GM19023 (cell line): ENCODE measurements at regions not wholly inside any gene's neighbourhood (a gene's known extent, or its start where the extent isn't known, plus 50 kb on each side); places are given as distances from the start of the nearest gene placed in this dataset.

ENCODE experiments used
- ATAC-seq: cut with Tn5 transposase; IDR thresholded peaks from one replicate; pipeline ENCODE4 v1.9.1; 2021; ENCODE audit warnings: mild to moderate bottlenecking, moderate library complexity; ENCODE audit not compliant: unreplicated experiment

DNA sequence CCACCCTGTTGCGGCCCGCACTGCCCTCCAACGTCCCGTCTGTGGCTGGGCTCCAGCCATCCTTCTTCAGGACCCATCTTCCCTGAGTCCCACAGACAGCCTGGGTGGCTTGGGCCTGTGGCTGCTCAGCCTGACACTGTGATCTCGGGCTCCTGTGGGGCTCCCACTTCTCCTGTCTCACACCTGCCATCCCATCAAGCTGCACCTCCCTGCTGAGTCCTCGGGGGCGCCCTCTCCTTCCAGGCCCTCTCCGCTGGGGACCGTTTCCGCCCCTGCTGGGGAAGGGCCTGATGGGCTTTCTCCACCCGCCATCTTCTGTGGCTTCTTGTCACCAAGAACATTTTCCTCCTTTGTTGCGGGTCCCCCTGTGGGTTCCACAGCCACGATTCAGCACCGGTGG lies 173.8 kb upstream of the PPP2R2D start:
- no peak for ATAC-seq

DNA sequence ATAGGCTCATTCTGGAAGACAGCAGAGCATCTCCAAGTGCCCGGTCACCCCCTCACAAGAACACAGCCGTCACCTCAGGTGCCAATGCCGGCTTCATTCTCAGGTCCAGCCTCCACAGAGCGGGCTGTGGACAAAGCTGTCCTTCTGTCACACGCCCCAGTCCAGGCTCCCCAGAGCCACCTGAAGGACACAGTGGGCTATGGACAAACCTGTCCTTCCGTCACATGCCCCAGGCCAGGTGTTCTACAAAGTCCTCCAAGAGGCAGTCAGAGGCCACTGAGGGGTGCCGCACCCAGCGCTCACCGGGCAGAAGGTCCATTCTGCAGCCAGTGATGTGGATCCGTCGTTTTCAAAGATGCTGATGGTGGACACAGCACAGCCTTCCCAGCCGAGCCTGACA lies 173.2 kb upstream of the PPP2R2D start:
- ATAC-seq: no peak

GRCh38 chr10:131728286-131729228 lies 172.3 kb upstream of the PPP2R2D start:
- no peak for ATAC-seq

DNA sequence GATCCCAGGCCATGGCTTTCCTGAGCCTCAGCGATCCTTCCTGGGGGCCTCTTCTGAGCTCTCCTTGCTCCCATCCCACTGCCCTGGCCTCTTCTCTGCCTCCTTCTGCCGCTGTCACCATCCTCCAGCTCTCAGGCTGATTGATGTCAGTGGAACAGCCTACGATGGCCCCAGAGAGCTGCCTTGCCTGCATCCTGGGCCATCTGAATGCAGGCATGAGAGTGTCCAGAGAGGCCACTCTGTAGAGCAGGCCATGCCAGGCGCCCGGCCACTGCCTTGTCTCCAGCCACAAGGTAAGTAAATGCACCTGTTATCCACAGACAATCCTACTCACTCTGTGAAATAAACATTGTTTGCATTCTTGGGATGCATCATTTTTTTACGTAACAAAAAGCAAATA lies 171.4 kb upstream of the PPP2R2D start:
- ATAC-seq: no peak

GRCh38 chr10:131729938-131730660 lies 170.7 kb upstream of the PPP2R2D start:
- no peak for ATAC-seq

GRCh38 chr10:131730771-131731497 lies 169.9 kb upstream of the PPP2R2D start:
- ATAC-seq: no peak

DNA sequence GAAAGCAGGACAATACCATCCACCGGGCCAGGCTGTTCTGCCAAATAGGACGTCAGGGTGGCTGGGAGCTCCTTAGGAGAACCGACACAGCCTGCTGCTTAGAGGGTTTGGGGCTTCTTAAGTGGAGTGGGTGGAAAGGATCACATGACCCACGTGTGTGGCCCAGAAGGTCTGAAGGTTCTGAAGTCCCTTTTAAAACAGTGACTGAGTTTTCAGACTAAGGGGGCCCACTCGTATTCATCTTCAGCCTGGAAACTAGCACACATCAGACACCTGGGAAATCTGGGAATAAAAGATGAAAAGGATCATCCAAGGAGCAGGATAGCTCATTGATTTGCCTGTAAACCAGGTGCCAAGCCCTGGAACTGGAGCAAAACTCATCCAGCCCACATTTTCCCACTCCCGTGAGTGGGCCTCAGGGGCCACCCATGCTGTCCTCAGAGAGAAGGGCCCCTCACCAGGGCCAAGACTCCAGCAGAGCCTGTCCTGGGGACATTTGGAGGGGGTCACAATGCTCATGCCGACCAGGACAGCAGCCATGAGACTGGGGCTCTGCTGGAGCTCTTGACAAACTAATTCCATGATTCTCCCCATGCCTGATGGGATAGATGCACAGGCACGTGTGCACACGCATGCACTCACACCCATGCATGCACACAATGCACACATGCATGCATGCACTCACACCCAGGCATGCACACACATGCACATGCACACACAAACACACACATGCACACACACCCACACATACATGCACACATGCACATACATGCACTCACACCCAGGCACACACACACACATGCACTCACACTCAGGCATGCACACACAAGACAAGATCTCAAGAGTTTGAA lies 168.8 kb upstream of the PPP2R2D start:
- no peak for ATAC-seq

DNA sequence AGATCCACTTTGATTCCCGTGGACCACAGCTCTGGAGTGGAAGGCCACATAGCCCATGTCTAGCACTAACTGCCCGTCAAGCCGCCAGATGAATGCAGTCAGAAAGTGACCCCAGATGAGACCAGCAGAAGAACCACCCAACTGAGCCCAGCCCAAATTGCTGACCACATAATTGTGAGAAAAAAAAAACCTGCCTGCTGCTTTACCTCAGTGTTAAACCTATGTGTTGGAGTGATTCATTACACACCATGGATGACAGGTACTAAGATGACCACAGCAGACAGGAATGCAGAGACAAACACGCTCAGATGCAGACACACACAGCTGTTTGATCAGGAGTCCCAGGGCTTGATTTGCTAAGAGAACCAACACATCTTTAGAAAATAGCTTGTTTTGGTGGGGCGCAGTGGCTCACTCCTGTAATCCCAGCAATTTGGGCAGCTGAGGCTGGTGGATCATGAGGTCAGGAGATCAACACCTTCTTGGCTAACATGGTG lies 168.1 kb upstream of the PPP2R2D start:
- ATAC-seq: no peak

DNA sequence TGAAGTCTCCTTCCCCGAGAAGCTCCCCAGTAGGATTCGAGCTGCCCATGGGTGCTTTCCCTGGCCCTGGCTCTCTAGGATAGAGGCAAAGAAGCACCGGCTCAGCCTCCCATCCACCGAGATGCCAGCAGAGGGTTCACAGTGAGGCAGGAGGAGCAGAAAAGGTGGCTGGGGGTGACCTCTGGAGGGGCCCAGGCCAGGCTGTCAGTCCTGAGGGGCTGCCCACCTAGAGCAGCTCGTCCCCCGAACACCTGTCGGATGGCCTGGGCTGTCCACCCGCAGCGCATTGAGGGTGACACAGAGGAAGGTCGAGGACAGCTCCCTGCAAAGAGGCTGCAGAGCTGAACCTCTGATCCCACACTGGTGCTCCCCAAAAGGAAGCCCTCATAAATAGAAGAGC lies 167.2 kb upstream of the PPP2R2D start:
- ATAC-seq: no peak

DNA sequence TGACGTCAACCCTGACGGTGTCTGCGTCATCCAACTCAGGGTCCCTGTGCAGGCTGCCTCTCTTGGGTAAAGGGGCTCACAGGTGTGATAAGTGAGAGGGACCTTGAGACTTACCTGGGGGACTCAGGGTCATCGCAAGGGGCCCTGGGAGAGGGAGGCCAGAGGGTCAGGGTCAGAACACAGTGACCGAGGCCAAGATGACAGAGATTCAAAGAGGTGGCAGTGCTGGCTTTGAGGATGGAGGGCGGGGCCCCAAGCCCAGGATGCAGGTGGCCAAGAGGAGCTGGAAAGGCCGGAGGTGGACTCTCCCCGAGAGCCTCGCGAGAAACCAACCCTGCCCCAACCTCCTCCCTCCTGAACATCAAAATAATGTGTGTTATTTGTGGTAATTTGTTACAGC lies 165.2 kb upstream of the PPP2R2D start:
- no peak for ATAC-seq

- no peak for ATAC-seq
These were observed 164.4 kb upstream of the PPP2R2D start for GRCh38 chr10:131736321-131736980.

- no peak for ATAC-seq
These were observed 163.0 kb upstream of the PPP2R2D start for GRCh38 chr10:131737543-131738395.

- ATAC-seq: no peak
These were observed 162.4 kb upstream of the PPP2R2D start for GRCh38 chr10:131738396-131738735.

- no peak for ATAC-seq
These were observed 161.6 kb upstream of the PPP2R2D start for GRCh38 chr10:131739206-131739605.

GRCh38 chr10:131742500-131742951 lies 158.3 kb upstream of the PPP2R2D start:
- ATAC-seq: no peak

GRCh38 chr10:131743190-131744151 lies 157.3 kb upstream of the PPP2R2D start:
- peak; percentile 67 for ATAC-seq

- no peak for ATAC-seq
These were observed 156.5 kb upstream of the PPP2R2D start for GRCh38 chr10:131744346-131744745.

DNA sequence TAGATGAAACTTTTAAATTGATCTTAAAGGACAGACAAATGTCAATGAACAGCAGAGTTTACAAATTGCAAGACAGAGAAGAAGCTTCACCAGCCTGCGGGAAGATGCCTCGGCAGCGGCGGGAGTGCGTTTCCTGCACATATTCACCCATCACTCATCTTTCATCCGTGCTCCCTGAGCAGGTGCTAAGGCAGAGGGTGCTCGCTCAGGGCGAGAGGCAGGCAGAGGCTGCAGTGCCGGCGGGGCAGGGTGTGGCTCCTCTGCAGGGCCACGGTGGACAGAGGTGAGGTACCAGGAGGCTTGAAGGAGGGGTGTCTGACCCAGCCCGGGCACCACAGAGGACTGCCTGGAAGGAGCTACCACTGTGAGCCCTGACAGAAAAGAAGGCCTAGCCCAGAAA lies 155.2 kb upstream of the PPP2R2D start:
- no peak for ATAC-seq
